ENCODE measurements at regions not wholly inside any gene's neighbourhood (a gene's known extent, or its start where the extent isn't known, plus 50 kb on each side); places are given as distances from the start of the nearest gene placed in this dataset.

DNA sequence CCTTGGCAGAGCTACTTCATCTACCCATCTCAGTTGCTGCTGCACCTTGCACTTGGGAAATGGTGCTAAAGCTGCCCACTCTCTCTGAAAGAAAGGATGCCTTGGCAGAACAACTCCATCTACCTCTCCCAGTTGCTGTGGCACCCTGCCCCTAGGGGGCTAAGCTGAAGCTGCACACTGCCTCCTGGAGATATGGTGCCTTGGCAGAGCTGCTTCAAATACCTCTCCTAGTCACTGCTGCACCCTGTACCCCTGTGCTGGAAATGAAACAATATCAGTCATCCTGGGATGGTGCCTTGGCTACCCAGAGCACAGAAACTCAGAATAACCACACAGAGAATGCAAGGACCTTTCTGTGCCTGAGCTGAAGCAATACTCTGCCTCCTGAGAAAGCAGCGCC lies 615.8 kb downstream of the DIAPH3 start:
- no peak overlapping the region for H3K27ac ChIP-seq
- DNase-seq (no peak), ATAC-seq (no peak)
- intact Hi-C loops (cut with DNase I), result no loop called here
- no peaks in the 10 kb centered on the region for H3K4me1 ChIP-seq
- no peak overlapping the region for H3K4me3 ChIP-seq
- no peaks in the 10 kb centered on the region for H3K36me3 ChIP-seq
- no peaks in the 10 kb centered on the region for H3K27me3 ChIP-seq
- H3K9me3 ChIP-seq, result no peaks in the 10 kb centered on the region
- TF ChIP-seq, protein P1, sequence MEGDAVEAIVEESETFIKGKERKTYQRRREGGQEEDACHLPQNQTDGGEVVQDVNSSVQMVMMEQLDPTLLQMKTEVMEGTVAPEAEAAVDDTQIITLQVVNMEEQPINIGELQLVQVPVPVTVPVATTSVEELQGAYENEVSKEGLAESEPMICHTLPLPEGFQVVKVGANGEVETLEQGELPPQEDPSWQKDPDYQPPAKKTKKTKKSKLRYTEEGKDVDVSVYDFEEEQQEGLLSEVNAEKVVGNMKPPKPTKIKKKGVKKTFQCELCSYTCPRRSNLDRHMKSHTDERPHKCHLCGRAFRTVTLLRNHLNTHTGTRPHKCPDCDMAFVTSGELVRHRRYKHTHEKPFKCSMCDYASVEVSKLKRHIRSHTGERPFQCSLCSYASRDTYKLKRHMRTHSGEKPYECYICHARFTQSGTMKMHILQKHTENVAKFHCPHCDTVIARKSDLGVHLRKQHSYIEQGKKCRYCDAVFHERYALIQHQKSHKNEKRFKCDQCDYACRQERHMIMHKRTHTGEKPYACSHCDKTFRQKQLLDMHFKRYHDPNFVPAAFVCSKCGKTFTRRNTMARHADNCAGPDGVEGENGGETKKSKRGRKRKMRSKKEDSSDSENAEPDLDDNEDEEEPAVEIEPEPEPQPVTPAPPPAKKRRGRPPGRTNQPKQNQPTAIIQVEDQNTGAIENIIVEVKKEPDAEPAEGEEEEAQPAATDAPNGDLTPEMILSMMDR (IDR thresholded peaks at IDR 0.05), result no peak

DNA sequence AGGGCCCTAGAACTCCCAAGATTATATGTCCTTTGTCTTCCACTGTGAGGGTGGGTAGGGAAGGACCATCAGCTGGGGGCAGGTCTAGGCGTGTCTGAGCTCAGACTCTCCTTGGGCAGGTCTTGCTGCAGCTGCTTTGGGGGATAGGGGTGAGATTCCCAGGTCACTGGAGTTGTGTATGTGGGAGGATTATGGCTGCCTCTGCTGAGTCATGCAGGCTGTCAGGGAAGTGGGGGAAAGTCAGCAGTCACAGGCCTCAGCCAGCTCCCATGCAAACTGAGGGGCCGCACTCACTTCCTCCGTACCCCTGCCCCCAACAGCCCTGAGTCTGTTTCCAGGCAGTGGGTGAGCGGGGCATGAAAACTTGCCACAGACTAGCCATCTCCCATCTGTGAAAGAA lies 600.8 kb downstream of the DIAPH3 start:
- no peaks in the 10 kb centered on the region for H3K36me3 ChIP-seq
- DNase-seq (no peak), ATAC-seq (no peak)
- H3K4me3 ChIP-seq, result no peak overlapping the region
- H3K9me3 ChIP-seq, result no peaks in the 10 kb centered on the region
- H3K4me1 ChIP-seq, result no peaks in the 10 kb centered on the region
- no peaks in the 10 kb centered on the region for H3K27me3 ChIP-seq
- TF ChIP-seq, protein P1 (IDR thresholded peaks at IDR 0.05), result no peak
- intact Hi-C loops (cut with DNase I), result no loop called here
- H3K27ac ChIP-seq, result no peak overlapping the region

DNA sequence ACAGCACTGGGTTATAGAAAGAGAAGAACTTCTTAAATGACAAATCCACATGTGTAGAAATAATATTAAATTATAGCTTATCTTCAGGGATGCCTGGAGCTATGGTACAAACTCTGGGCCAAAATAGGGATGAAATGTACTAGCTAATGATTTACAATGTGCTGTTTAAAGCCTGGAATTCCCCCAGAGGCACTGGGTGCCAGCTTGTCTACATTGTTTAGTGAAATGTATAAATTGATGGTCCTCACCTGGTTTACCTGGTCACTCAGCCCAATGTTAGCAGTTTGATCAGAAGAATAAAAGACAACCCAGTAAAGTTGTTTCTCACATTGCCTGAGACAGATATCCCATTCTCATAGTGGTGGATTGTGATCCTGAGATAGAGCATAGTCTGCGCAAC lies 597.2 kb downstream of the DIAPH3 start:
- no peak for DNase-seq
- no peaks in the 10 kb centered on the region for H3K27me3 ChIP-seq
- TF ChIP-seq, protein P1 (IDR thresholded peaks at IDR 0.05), result no peak

DNA sequence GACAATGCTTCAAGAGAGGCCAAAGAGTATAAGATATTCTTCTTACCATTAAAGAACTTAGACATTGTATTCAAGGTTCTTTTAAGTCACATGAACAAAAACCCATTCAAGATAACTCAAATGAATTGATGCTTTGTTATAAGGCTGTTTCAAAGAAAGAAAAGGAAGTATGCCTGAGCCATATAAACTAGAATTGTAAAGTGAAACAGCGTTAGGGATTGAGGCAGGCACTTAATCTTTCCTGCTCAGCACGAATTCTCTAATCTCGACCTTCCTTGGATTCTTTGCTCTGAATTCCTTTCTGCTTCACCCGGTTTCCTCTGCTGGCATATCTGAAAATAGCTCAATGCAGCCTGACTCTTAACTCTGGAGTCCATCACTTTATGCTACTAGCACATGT lies 595.4 kb downstream of the DIAPH3 start:
- Histone ChIP-seq H3K36me3 (no peaks in the 10 kb centered on the region), H3K4me3 (no peak overlapping the region), H3K27ac (no peak overlapping the region), H3K4me1 (no peaks in the 10 kb centered on the region), H3K9me3 (no peaks in the 10 kb centered on the region), H3K27me3 (no peaks in the 10 kb centered on the region)
- ATAC-seq (no peak), DNase-seq (no peak)
- intact Hi-C loops (cut with DNase I), result no loop called here
- TF ChIP-seq, protein P1 (IDR thresholded peaks at IDR 0.05), result no peak

More for the DNA sequence above, 597.2 kb downstream of the DIAPH3 start:
- Histone ChIP-seq H3K36me3 (no peaks in the 10 kb centered on the region), H3K4me1 (no peaks in the 10 kb centered on the region), H3K27ac (no peak overlapping the region), H3K9me3 (no peaks in the 10 kb centered on the region), H3K4me3 (no peak overlapping the region)
- intact Hi-C loops (cut with DNase I), result no loop called here
- ATAC-seq, result no peak

DNA sequence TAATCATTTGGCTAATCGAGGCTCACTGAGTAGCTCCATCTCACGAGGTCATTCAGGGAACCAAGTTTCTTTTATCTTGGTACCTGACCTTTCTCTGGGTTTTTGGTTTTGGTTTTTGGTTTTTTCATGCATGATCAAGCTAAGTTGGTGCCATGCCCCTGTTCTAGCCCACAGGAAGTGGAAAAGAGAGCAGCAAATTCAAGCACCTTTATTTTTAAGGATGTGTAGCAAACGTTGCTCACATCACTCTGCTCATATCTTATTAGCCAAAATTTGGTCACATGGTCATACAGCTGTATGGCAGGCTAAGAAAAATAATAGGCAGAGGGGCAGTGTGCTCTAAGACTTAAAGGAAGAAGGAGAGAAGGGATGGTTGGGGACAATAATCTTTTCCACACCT lies 593.5 kb downstream of the DIAPH3 start:
- H3K36me3 ChIP-seq, result no peaks in the 10 kb centered on the region
- no peaks in the 10 kb centered on the region for H3K9me3 ChIP-seq
- H3K27ac ChIP-seq, result no peak overlapping the region
- no peaks in the 10 kb centered on the region for H3K4me1 ChIP-seq
- intact Hi-C loops (cut with DNase I), result no loop called here
- no peak for ATAC-seq
- DNase-seq, result no peak
- TF ChIP-seq, protein P1 (IDR thresholded peaks at IDR 0.05), result no peak
- no peak overlapping the region for H3K4me3 ChIP-seq
- H3K27me3 ChIP-seq, result no peaks in the 10 kb centered on the region

DNA sequence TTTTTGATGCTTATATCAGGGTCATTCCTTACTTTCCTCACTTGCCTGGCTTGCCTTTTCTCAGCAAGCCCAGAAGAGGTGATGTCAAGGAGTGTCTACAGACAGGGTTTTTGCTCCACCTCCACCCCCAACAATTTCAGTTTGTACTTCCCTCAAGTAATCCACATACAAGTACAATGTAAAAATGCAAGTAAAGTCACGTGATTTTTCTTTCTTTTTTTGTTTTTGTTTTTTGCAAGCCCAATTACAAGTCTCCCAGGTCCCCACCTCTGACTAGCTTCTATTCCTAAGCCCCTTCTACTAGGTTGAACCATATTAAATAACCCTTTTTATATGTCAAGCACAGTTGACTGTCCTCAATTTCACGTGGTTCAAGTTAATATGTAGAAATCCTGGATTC lies 579.6 kb downstream of the DIAPH3 start:
- Histone ChIP-seq H3K4me3 (no peak overlapping the region), H3K9me3 (no peaks in the 10 kb centered on the region), H3K27me3 (no peaks in the 10 kb centered on the region), H3K4me1 (no peaks in the 10 kb centered on the region), H3K27ac (no peak overlapping the region), H3K36me3 (no peaks in the 10 kb centered on the region)
- TF ChIP-seq, protein P1 (IDR thresholded peaks at IDR 0.05), result no peak
- no peak for ATAC-seq
- intact Hi-C loops (cut with DNase I), result no loop called here
- DNase-seq, result no peak

Measured in upper lobe of right lung (tissue), 1 donor.